ENCODE measurements at regions not wholly inside any gene's neighbourhood (a gene's known extent, or its start where the extent isn't known, plus 50 kb on each side); places are given as distances from the start of the nearest gene placed in this dataset.

GRCh38 chr18:30415903-30416302 is 626.6 kb downstream of the DSC3 start:
- no peak for DNase-seq

- DNase-seq = no peak
Observed at GRCh38 chr18:30409120-30409519, 633.4 kb downstream of the DSC3 start.

- DNase-seq = peak; percentile 1
Observed at GRCh38 chr18:30406728-30407127, 635.8 kb downstream of the DSC3 start.

GRCh38 chr18:30405038-30405437 is 637.5 kb downstream of the DSC3 start:
- no peak for DNase-seq

- DNase-seq = no peak
Observed at GRCh38 chr18:30404422-30404821, 638.1 kb downstream of the DSC3 start.

- DNase-seq = no peak
Observed at GRCh38 chr18:30403278-30403677, 639.3 kb downstream of the DSC3 start.

GRCh38 chr18:30387401-30387800 is 655.1 kb downstream of the DSC3 start:
- no peak for DNase-seq

- no peak for DNase-seq
Observed at GRCh38 chr18:30386624-30387023, 655.9 kb downstream of the DSC3 start.

- no peak for DNase-seq
Observed at GRCh38 chr18:30385684-30386083, 656.9 kb downstream of the DSC3 start.

GRCh38 chr18:30381826-30382225 is 660.7 kb downstream of the DSC3 start:
- no peak for DNase-seq

- DNase-seq = no peak
Observed at GRCh38 chr18:30378097-30378496, 664.4 kb downstream of the DSC3 start.

GRCh38 chr18:30376515-30376914 is 666.0 kb downstream of the DSC3 start:
- DNase-seq = no peak

GRCh38 chr18:30361864-30362540 is 680.5 kb downstream of the DSC3 start:
- no peak for DNase-seq

- no peak for DNase-seq
Observed at GRCh38 chr18:30359521-30359920, 683.0 kb downstream of the DSC3 start.

- DNase-seq = peak; percentile 24
Observed at GRCh38 chr18:30358555-30358954, 684.0 kb downstream of the DSC3 start.

GRCh38 chr18:30352551-30353168 is 689.9 kb downstream of the DSC3 start:
- no peak for DNase-seq

- no peak for DNase-seq
Observed at GRCh38 chr18:30350263-30350662, 692.3 kb downstream of the DSC3 start.

GRCh38 chr18:30343090-30343489 is 699.5 kb downstream of the DSC3 start:
- DNase-seq = no peak

- DNase-seq = no peak
Observed at GRCh38 chr18:30342675-30343074, 699.9 kb downstream of the DSC3 start.

- no peak for DNase-seq
Observed at GRCh38 chr18:30334781-30335180, 707.8 kb downstream of the DSC3 start.

- no peak for DNase-seq
Observed at GRCh38 chr18:30333310-30333709, 709.2 kb downstream of the DSC3 start.

- DNase-seq = no peak
Observed at GRCh38 chr18:30328839-30329238, 713.7 kb downstream of the DSC3 start.

GRCh38 chr18:30302181-30302580 is 740.4 kb downstream of the DSC3 start:
- no peak for DNase-seq

- no peak for DNase-seq
Observed at GRCh38 chr18:30298769-30299168, 743.8 kb downstream of the DSC3 start.
